H1 (cell line): ENCODE measurements at regions not wholly inside any gene's neighbourhood (a gene's known extent, or its start where the extent isn't known, plus 50 kb on each side); places are given as distances from the start of the nearest gene placed in this dataset.

ENCODE experiments used
- BACH1 ChIP-seq: IDR thresholded peaks from 2 replicates; pipeline ENCODE4 v1.6.1; 2012; ENCODE audit warnings: low read length, improper control_type of control experiment
- CHD2 ChIP-seq: IDR thresholded peaks from 2 replicates; pipeline ENCODE4 v1.6.1; 2012; ENCODE audit warnings: low read length, improper control_type of control experiment
- CTBP2 ChIP-seq: IDR thresholded peaks from 2 replicates; pipeline ENCODE4 v1.7.0; 2011; ENCODE audit warnings: borderline replicate concordance, mild to moderate bottlenecking, moderate library complexity, mixed read lengths, low read length; ENCODE audit not compliant: insufficient read depth, insufficient read length
- GABPA ChIP-seq: IDR thresholded peaks from 2 replicates; pipeline ENCODE4 v1.6.1; 2011; ENCODE audit warnings: mild to moderate bottlenecking, low read length, moderate library complexity, borderline replicate concordance; ENCODE audit not compliant: insufficient read depth
- JUN ChIP-seq: IDR thresholded peaks from 2 replicates; pipeline ENCODE4 v1.6.1; 2011; ENCODE audit warnings: low read depth, mild to moderate bottlenecking, improper control_type of control experiment, low read length
- POU5F1 ChIP-seq: IDR thresholded peaks from 2 replicates; pipeline ENCODE4 v1.6.1; 2011; ENCODE audit warnings: low read depth, mild to moderate bottlenecking, low read length, moderate library complexity
- YY1 ChIP-seq: IDR thresholded peaks from 2 replicates; pipeline ENCODE4 v1.6.1; 2011; ENCODE audit warnings: low read depth, mild to moderate bottlenecking, low read length
- TF ChIP-seq, protein P1 (sequence below): IDR thresholded peaks from 2 replicates; pipeline ENCODE4 v1.6.1; 2012; ENCODE audit warnings: low read length, inconsistent platforms

GRCh38 chr10:121425623-121426022 is 172.6 kb downstream of the FGFR2 start (continued):
- TF ChIP-seq, protein P1, sequence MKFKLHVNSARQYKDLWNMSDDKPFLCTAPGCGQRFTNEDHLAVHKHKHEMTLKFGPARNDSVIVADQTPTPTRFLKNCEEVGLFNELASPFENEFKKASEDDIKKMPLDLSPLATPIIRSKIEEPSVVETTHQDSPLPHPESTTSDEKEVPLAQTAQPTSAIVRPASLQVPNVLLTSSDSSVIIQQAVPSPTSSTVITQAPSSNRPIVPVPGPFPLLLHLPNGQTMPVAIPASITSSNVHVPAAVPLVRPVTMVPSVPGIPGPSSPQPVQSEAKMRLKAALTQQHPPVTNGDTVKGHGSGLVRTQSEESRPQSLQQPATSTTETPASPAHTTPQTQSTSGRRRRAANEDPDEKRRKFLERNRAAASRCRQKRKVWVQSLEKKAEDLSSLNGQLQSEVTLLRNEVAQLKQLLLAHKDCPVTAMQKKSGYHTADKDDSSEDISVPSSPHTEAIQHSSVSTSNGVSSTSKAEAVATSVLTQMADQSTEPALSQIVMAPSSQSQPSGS, result no peak
- no peak for TF ChIP-seq POU5F1
- TF ChIP-seq GABPA, result no peak
- no peak for TF ChIP-seq CHD2
- no peak for TF ChIP-seq JUN
- no peak for TF ChIP-seq YY1
- no peak for TF ChIP-seq CTBP2
- no peak for TF ChIP-seq BACH1
- TF ChIP-seq, all 59 proteins: peak for 0
